ENCODE measurements at regions not wholly inside any gene's neighbourhood (a gene's known extent, or its start where the extent isn't known, plus 50 kb on each side); places are given as distances from the start of the nearest gene placed in this dataset.
"Not testable (repeated sequence)": the region's sequence is repeated elsewhere in the genome, so short reads cannot be mapped to it uniquely, and the experiment has no call there.

- DNase-seq = no peak
Observed at GRCh38 chr22:46040471-46041465, 63.8 kb upstream of the WNT7B start.

GRCh38 chr22:46041642-46042041 is 64.7 kb upstream of the WNT7B start:
- no peak for DNase-seq

GRCh38 chr22:46042786-46043185 is 65.8 kb upstream of the WNT7B start:
- no peak for DNase-seq

GRCh38 chr22:46043339-46043738 is 66.4 kb upstream of the WNT7B start:
- DNase-seq = no peak

- no peak for DNase-seq
Observed at GRCh38 chr22:46043816-46044620, 67.1 kb upstream of the WNT7B start.

GRCh38 chr22:46044621-46045458 is 67.9 kb upstream of the WNT7B start:
- peak; percentile 33 for DNase-seq

- DNase-seq = no peak
Observed at GRCh38 chr22:46045459-46046298, 68.7 kb upstream of the WNT7B start.

GRCh38 chr22:46046299-46046685 is 69.3 kb upstream of the WNT7B start:
- DNase-seq = no peak

- DNase-seq = no peak
Observed at GRCh38 chr22:46047226-46047625, 70.3 kb upstream of the WNT7B start.

GRCh38 chr22:46047841-46048595 is 71.1 kb upstream of the WNT7B start:
- no peak for DNase-seq

GRCh38 chr22:46048661-46049060 is 71.7 kb upstream of the WNT7B start:
- DNase-seq = not testable (repeated sequence)

- no peak for DNase-seq
Observed at GRCh38 chr22:46049726-46050450, 72.9 kb upstream of the WNT7B start.

- no peak for DNase-seq
Observed at GRCh38 chr22:46050451-46050845, 73.5 kb upstream of the WNT7B start.

GRCh38 chr22:46050916-46051614 is 74.1 kb upstream of the WNT7B start:
- no peak for DNase-seq

GRCh38 chr22:46051646-46052045 is 74.7 kb upstream of the WNT7B start:
- DNase-seq = no peak

- DNase-seq = no peak
Observed at GRCh38 chr22:46052331-46052771, 75.4 kb upstream of the WNT7B start.

GRCh38 chr22:46052801-46053562 is 76.0 kb upstream of the WNT7B start:
- peak; percentile 47 for DNase-seq

GRCh38 chr22:46053563-46054090 is 76.7 kb upstream of the WNT7B start:
- peak; percentile 80 for DNase-seq
